Ovary (tissue), 3 donors: ENCODE measurements at regions not wholly inside any gene's neighbourhood (a gene's known extent, or its start where the extent isn't known, plus 50 kb on each side); places are given as distances from the start of the nearest gene placed in this dataset.

Experiments used
- EP300 ChIP-seq: sonication (generic); formaldehyde crosslinking; IDR thresholded peaks from one replicate; pipeline ENCODE4 v1.6.1; 2017; ENCODE audit warnings: antibody characterized with exemption
- POLR2A ChIP-seq: fragments of 450-650 bp; IDR thresholded peaks from one replicate; pipeline ENCODE4 v1.6.1; 2017; ENCODE audit warnings: antibody characterized with exemption, mild to moderate bottlenecking, moderate library complexity
- TF ChIP-seq, protein P1 (sequence below), 3 donors: fragments of 450-650 bp in 2 of 3; fragments of 200-600 bp in 1 of 3; IDR thresholded peaks; one replicate each; pipeline versions ENCODE4 v1.5.1 to v1.8.0; 2016 to 2022; ENCODE audit warnings: antibody characterized with exemption in 3 of 3, mild to moderate bottlenecking in 1 of 3
- donor health status: DM: no; HTN: no; CAD: no.

DNA sequence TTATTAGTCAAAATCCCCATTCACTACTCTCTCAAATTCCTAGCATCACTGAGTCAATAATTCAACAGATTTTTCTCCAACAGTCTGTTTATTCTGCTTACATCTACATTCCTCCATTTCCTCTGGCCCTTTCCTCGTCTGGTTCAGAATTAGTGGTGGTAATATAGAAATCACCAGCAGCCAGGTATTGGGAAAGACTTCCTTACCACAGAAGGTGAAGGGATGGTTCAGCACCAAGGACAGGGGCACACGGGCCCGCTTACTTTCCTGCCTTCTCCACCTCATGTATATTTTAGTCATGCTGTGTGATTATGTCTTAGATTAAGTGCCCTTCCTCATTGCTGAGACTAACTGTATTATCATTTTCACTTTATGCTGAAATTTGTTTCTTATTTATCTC, 70.4 kb upstream of the APBB1IP start:
- TF ChIP-seq, protein P1, sequence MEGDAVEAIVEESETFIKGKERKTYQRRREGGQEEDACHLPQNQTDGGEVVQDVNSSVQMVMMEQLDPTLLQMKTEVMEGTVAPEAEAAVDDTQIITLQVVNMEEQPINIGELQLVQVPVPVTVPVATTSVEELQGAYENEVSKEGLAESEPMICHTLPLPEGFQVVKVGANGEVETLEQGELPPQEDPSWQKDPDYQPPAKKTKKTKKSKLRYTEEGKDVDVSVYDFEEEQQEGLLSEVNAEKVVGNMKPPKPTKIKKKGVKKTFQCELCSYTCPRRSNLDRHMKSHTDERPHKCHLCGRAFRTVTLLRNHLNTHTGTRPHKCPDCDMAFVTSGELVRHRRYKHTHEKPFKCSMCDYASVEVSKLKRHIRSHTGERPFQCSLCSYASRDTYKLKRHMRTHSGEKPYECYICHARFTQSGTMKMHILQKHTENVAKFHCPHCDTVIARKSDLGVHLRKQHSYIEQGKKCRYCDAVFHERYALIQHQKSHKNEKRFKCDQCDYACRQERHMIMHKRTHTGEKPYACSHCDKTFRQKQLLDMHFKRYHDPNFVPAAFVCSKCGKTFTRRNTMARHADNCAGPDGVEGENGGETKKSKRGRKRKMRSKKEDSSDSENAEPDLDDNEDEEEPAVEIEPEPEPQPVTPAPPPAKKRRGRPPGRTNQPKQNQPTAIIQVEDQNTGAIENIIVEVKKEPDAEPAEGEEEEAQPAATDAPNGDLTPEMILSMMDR (IDR thresholded peaks at IDR 0.05) = no peak
- TF ChIP-seq POLR2A = no peak
- TF ChIP-seq EP300 = no peak
